ENCODE measurements at regions not wholly inside any gene's neighbourhood (a gene's known extent, or its start where the extent isn't known, plus 50 kb on each side); places are given as distances from the start of the nearest gene placed in this dataset.

DNA sequence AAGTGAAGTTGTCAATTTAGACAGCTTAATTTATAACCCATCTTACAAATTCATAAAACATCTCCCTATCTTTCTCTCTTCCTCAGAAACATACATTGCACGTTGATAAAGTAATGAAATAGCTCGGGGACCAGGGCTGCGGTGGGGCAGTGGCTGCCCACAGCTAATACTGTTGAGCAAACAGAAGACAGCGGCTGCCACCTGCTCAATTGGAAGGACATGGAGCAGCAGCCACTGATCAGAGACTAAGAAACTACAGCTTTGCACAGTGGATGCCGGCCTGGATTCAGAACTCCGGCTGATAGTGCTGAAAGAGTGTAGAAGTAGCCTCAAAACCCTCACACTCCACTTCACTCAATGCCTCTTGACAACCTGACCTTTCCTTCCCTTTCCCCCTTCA lies 157.9 kb upstream of the PDE10A start:
- no peak for DNase-seq (ENCODE audit: low read depth)

DNA sequence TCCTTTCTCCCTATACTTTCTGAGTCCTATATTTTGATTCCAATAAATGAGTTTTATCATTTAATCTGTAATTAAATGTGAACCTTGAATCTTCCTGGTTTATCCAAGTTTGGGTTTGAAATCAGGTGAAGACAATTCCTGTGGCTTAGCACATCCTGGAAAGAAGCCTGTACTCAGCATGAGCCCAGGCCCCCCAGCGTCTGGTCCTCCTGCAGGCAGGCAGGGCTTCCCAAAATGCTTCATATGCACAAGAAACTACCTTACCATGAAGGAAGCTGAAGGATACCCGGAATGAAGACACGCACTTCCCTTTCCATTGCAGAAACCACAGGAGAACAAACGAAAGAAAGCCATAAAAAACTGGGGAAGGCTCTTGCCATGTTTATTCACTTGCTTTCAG lies 157.4 kb upstream of the PDE10A start:
- DNase-seq (ENCODE audit: low read depth): no peak

DNA sequence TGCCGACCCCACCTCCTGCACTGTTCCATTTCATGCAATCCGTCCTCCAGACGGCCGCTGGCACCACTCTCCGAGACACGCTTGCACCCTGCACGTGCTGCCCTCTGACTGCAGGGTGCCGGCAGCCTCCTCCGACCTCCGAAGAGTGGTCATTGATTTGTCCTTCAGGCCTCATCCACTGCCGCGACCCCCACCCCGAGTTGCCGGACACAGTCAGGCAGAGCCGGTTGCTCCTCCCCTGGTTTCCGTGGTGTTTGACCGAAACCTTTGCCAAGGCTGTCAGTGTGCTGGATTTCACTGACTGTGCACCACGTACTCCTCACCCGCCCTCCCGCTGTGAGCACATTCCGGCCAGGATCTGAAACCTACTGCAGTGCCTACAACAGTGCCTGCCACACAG lies 156.4 kb upstream of the PDE10A start:
- no peak for DNase-seq (ENCODE audit: low read depth)

DNA sequence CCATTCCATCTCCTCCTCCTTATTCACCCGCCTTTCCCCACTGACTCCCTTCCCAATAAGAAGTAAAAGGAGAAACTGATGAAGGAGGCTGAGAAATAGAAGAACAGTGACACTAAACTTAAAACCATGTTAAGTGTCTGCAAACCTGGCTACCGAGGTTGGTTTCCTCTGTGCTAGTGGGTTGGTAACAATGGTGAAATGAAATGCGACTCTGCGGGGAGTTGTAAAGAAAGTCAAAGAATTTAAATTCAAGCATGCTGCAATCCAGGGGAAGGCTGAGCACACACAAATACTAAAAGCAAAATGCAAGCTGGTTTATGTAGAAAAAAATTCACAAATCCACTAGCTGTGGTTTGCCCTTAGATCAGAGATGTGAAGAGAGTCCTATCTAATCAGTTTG lies 155.2 kb upstream of the PDE10A start:
- DNase-seq (ENCODE audit: low read depth): no peak

DNA sequence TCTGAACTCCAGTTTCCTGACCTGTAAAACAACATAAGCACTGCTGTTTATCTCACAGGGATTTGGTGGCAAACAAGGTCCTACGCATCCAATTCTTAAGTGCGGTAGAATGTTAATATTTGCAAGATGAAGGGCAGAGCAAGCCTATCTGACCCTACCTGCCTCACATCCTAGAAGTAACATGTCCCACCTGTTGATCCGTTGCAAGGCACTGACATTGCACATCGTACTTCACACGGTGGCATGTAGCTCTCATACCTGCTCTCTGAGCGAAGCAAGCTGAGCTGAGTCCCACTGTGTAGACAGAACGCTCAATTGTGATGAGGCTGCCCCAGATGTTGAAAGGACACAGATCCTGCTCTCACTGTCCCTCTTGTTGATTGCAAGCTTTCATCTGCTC lies 154.7 kb upstream of the PDE10A start:
- DNase-seq (ENCODE audit: low read depth): no peak

DNA sequence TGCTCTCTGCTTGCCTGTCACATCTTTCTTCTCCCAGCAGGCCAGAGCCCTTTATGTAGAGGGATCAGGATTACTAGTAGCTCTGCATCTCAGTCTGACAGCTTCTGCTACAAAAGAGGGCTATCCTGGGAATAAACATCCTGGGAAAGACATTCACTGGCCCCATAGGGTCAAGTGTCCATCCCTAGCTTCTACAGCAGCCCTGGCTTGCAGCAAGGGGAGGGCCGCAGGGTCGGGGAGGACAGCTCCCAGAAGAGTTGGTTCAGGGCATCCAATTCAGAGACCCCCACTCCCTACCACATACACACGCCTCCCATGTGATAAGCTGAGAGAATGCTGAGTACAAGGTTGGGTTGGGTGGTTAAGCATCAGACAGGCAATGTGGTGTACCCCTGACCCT lies 154.1 kb upstream of the PDE10A start:
- no peak for DNase-seq (ENCODE audit: low read depth)

DNA sequence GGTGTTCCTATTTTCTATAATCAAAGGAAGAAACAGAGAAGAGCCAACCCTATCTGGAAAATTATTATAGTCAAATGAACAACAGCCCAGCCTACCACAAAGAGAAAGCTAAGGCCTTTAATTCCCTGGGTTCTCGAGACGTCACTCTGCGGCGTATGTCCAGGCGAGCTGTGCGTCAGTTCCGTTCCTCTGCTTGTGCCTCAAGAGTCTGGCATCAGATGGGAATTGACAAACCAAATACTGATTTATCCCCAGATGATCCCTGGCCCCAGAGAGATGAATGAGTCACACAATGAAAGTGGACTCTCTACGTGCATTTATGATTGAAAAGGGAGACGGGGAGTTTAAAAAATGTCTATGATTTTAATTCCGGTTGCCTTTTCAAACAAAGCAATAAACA lies 151.6 kb upstream of the PDE10A start:
- DNase-seq (ENCODE audit: low read depth): no peak

DNA sequence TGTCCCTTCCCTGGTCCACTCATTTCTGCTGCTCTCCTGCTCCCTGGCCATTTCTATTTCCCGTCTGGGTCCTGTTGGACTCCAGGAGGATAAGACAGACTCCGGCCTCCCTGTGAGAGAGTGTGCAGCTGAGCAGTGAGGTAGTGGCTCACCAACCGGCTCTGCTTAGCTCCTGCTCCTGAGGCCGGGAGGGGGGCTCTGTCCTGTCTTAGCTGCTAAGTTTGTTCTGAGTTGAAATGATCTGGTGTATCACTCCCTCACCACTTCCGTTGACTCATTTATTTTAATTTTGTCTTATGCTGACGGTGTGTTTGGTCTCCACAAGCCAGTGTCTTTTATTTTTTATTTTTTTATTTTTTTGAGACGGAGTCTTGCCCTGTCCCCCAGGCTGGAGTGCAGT lies 148.5 kb upstream of the PDE10A start:
- no peak for DNase-seq (ENCODE audit: low read depth)

DNA sequence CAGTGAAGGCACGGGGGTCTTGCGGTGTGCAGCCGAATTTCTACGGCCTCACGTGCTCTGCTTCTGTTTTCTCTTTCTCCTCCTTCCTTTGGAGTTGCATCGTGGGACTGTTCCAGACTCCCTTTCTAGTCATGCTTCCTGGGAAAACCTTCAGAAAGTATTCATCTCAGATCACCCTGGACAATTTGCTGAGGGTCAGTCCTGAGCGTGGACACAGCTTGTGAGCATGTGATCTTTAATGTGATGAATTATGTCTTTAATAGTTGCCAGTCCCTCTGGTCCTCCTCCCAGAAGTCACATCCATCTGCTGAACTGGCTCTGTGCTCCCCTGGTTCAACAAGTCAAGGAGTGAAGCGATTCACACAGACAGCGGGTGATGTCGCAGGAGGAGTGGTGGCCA lies 145.0 kb upstream of the PDE10A start:
- no peak for DNase-seq (ENCODE audit: low read depth)

DNA sequence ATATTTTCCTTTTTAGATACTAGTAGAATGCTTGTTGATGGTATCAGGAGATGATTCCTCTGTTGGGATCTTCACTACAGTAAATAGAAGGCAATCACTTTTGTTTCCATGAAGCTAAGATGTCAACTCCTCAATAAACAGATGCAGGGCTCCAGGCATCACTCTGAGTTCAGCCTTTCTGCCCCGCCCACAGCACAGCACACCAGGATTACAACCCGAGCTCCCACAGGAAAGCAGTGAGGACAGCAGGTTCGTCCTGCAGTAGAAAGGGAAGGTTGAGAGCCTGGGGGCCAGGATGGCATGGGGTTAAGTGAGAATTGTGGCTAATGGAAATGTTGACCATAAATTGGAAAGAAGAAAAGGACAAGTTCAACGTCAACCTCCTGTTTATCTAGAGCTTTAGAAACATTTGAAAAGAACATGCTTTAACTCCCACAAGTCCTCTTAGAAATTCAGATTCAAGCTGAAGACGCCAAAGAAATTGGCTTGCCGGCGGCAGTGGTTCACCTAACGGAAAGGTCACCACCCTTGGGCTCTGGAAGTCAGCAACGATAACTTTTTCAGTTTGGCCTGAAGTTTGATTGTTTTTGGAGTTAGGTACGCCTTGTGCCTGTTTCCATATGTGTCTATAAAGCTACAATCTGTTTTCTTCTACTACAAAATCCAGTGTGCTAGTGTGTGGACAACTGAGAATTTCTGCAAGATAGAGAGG lies 144.4 kb upstream of the PDE10A start:
- DNase-seq (ENCODE audit: low read depth): no peak

DNA sequence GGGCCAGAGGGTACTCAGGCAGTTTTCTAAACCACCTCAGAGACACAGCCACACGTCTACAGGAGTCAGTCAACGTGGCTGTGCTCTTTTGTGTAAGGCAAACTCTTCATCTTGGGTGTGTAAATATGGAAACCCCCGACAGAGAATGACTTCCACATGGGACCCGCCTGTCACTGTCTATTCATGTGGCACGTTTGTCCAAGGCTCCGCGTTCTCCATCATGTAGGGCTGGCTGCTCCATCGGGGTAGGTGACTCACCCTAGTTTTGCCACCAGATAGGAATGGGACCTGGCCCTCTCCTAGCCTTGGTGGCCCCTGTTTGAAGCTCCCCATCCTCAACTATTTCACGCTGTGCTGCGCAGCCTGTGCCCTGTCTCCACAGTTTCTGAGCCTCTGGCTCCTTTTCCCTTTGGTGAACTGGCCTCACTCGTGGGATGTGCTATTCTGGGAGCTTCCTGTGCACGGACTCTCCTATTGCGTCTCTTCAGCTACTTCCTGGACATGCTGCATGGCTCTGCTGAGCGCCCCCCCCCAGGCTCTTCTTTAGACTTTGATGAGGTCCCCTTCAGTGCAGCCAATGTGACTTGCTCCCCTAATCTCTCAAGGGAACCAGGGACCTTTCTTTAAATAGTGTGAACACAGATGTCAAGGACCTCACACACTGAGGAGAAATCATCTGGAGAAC lies 143.2 kb upstream of the PDE10A start:
- no peak for DNase-seq (ENCODE audit: low read depth)

DNA sequence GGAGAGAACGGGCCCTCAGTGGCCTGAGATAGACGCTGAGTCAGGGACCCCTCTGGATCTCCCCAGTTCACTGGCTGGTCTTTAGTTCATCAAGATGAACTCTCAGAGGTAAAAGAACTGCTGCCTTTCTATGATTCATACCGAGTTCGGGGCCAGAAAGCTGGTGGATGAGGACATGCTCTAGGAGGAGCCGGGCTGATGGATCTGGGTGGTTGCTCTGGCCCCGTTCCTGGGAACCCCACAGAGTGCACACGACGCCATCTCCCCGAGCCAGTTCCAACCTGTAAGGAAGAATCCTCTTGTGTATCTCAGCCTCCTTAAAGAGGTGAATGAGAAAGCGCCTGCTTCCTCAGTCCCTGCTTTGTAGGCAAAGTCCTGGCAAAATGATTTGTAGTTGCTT lies 142.6 kb upstream of the PDE10A start:
- DNase-seq (ENCODE audit: low read depth): no peak

DNA sequence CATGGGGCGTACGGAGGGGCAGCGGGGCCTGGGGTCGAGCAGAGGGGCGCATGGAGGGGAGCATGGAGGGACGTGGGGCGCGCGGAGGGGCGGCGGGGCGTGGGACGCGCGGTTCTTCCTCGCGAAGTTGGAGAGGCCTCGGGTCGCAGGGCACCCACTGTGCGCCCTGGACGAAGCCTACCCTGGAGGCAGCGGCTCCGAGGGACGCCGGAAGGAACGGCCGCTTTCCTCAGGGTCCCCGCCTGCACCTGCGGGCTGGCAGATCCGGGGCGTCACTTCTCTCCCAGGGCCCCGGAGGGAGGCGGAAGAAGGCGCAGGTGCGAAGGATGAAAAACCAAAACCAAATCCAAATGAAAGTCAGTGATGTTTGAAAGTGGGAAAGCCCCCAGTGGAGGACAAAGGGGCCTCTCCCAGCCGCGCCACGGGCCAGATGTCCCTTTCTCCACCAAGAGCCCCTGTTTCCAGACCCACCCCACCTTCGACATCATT lies 142.1 kb upstream of the PDE10A start:
- no peak for DNase-seq (ENCODE audit: low read depth)

DNA sequence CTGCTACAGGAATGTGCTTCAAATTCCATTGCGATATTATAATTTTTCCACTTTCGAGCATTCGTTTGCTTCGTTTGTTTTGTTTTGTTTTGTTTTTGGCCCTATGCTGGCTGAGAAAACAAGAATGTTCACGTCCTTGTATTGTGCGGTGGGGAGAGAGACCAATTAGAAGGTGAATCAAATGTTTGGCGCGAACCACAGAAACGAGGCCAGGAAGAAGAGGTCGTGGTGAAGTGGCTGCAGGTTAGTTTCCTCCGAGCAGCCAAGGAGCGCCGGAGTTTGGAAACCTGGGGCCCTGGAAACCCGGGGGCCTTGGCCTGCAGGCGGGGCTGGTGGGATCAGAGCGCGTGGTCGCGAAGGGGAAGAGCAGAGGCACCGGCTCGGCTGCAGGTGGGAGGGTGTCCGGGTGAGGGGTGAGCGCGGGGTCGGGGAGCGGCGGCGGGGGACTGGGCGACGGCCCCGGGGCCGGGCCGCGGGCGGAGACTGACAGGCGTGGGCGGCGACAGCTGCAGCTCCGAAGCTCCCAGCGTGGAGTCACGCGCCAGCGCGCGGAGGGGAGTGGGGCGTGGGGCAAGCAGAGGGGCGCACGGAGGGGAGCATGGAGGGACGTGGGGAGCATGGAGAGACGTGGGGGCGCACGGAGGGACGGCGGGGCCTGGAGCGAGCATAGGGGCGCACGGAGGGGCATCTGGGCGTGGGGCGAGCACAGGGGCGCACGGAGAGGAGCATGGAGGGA lies 141.5 kb upstream of the PDE10A start:
- DNase-seq (ENCODE audit: low read depth): no peak

DNA sequence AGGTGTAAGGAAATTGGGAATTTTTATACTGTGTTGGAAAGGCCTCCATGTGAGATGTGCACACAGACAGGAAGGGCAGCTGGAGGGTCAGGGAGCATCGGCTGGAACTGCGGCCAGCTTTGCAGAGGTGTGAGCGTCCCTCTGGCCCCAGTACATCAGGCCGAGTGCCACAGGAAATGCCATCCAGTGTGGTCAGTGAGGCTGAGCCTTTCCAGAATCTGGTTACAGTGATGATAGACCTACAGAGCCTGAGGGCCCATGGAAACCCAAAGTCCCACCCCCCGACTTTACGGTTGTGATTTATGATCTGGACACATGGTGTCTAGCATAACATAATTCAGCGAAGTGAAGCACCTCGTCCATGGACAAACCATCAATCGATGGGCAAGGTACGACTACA lies 137.3 kb upstream of the PDE10A start:
- DNase-seq (ENCODE audit: low read depth): no peak

DNA sequence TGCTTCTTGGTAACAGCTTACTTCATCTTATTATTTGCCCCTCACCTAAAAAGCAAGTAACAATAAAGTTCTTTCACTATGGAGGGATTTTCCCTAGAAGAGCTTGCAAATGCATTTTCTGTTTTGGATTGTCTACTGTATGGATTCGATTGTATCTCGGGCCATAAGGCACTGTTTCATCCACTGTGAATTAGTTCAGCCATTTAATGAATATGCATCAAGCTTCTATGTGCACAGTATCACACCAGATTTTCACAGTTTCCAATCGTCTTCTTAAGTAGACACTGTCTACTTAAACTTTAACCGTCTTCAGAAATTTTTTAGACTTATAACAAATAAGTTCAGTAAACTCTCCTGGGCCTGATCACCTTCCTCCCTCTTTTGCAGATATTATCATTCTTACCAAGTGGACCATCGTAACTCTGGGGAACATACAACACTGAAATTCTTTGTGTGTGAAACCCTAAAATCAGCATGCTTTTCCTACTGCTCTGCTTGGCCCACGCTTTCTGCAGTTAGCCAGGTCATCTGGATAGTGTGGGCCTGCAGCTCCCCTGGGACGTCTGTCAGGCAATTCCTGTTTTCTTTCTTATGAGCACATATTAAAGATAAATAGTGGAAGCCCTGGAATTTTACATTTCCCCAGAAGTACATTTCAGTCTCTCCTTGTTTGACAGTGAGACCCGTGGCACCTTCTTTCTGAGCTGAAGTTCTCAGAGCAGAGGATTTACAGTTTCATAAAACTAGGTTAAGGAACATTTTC lies 136.5 kb upstream of the PDE10A start:
- DNase-seq (ENCODE audit: low read depth): no peak

DNA sequence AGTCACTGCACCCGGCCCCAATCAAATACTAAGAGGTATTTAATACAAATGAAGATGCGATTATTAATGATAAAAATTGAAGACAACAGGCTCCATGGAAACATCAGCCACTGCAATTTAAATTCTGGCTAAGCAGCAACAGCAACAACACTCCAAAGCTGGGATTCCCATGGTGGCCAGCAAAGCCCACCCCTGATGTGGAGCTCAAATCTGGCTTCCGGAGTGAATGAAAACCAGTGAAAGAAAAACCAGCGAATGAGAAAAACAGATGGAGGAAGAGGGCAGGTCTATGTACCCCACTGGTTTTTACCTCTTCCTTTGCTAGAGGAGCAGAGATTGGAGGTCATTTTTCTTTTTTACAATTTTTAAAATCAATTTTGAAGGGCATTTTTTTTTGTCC lies 135.9 kb upstream of the PDE10A start:
- no peak for DNase-seq (ENCODE audit: low read depth)

DNA sequence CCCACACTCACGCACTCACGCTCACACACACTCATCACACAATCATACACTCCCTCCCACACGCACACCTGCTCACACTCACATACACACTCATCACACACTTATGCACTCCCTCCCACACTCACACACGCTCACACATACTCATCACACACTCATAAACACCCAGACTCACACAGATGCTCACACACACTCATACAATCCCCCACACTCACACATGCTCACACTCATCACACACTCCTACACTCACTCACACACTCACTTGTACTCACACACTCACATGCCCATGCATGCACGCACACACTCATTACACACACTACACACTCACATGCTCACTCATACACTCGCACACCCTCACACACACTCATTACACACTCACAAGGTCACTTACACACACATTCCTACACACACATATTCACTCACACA lies 131.1 kb upstream of the PDE10A start:
- no peak for DNase-seq (ENCODE audit: low read depth)

DNA sequence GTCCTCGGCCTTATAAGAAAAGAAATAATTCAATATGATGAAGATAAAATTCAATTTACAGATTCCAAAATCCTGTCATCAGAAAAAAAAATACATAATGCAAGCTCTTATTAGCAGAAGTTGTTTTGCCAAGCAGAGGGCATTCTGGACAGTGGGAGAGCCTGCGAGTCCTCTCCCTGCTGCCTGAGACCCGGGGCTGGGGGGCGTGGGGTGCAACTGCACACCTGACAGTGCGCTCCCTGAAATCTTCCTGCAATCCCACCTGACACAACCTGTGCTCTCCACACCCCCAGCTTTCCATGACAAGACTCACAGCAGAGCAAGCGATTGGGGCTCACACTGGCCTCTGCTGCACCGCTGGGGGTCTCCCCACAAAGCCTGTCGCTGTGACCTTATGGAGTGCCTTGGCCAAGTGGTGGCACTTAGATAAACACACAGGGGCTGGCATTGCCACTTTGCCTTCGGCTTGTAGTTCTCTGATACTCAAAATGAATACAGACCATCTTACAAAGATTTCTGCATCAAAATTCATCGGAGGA lies 130.3 kb upstream of the PDE10A start:
- DNase-seq (ENCODE audit: low read depth): no peak

DNA sequence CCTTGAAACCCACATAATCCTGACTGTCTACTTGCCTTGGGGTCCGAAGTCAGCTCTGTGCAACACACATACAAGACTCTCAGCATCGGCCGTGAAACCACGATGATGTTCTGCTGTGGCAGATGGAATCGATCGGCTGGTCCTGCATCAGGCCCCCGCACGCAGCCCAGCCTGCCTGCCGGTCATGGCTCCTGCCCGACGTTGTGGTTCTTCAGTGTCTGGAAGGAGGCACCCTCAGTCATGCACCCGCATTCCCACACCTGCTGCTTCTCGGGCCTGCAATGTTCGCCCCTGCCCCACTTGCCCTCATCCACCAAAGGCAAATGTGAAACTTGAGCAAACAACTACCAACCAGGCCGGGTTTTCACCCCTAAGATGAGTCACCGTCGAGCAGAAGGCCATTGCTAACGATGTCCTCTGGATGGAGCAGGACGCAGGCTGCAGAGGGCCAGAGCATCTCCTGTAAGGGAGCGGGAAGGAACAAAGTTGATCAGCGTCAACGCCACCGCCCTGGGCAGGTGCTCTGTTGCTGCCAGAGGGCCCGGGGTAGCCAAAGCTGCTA lies 128.9 kb upstream of the PDE10A start:
- no peak for DNase-seq (ENCODE audit: low read depth)

DNA sequence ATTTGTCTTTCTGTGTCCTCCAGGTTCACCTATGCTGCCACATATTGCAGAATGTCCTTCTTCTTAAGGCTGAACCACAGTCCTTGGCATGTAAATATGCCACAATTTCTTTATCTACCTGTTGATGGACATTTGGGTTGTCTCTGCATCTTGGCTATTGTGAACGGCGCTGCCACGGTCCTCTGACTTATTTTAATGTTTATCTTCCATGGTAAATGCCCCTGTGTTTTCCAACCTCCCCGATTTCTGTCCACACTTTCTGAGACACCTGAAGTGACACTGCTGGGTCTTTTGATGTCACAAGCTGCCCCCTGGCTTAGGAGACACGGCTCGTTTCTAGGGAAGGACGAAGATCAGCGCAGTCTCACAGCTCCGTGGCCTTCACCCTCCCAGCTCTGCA lies 128.3 kb upstream of the PDE10A start:
- DNase-seq (ENCODE audit: low read depth): no peak

DNA sequence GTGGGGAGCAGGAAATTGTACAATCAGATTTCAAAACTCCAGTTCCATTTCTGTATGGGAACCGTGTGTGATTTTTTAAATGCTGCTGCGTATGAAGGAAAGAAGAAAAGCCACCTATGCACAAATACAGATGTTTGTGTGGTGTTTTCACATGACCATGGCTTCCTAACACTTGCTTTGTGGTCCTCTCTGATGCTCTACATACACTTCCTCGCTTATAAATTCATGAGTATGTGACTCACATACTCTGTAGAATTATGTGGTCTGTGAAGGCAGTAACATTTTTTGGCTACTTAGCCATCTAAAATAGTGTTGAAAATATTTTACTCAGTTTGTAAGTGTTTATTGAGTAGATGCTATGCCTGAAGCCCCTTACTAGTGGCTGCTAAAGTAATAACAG lies 119.8 kb upstream of the PDE10A start:
- DNase-seq (ENCODE audit: low read depth): no peak
